A673 (cell line): ENCODE measurements at regions not wholly inside any gene's neighbourhood (a gene's known extent, or its start where the extent isn't known, plus 50 kb on each side); places are given as distances from the start of the nearest gene placed in this dataset.

Source experiments
- BruUV-seq: library from RNA; stranded (reverse); fragments of 400-500 nt; replicated peaks from 2 replicates; lab custom pipeline; 2021; lab: Mats Ljungman, UMichigan
- CTCF ChIA-PET: fragments of 300-600 bp; sonication (Branson Sonifier 250); formaldehyde crosslinking; loops from one replicate; lab custom pipeline; 2022; ENCODE audit warnings: antibody characterized with exemption; lab: Charles Lee
- POLR2A ChIA-PET: fragments of 300-600 bp; sonication (Branson Sonifier 250); formaldehyde crosslinking; loops from one replicate; lab custom pipeline; 2022; ENCODE audit warnings: antibody characterized with exemption; ENCODE audit not compliant: low non-redundant PET; lab: Charles Lee
- DNase-seq: peaks from one replicate; pipeline ENCODE4 v3.0.0-alpha.2; 2015; ENCODE audit warnings: low spot score
- H3K27ac ChIP-seq: fragments of 200-600 bp; sonication (generic); 2 replicates; pipeline ENCODE4 v1.5.1; 2016; ENCODE audit warnings: mixed run types, low read depth, mild to moderate bottlenecking, mixed read lengths, antibody characterized with exemption, low read length; ENCODE audit not compliant: poor library complexity, severe bottlenecking
- H3K27me3 ChIP-seq: fragments of 200-600 bp; sonication (generic); replicated peaks from 2 replicates; pipeline ENCODE4 v1.6.1; 2017; ENCODE audit warnings: mixed run types, low read depth, mild to moderate bottlenecking, mixed read lengths, antibody characterized with exemption, low read length; ENCODE audit not compliant: insufficient read depth, poor library complexity
- H3K36me3 ChIP-seq: fragments of 200-600 bp; sonication (generic); 2 replicates; pipeline ENCODE4 v1.6.1; 2016; ENCODE audit warnings: mixed run types, mild to moderate bottlenecking, mixed read lengths, antibody characterized with exemption, low read length; ENCODE audit not compliant: insufficient read depth, poor library complexity, severe bottlenecking
- H3K4me1 ChIP-seq: fragments of 200-600 bp; sonication (generic); 2 replicates; pipeline ENCODE4 v1.6.1; 2017; ENCODE audit warnings: mixed run types, mild to moderate bottlenecking, mixed read lengths, antibody characterized with exemption, low read length; ENCODE audit not compliant: insufficient read depth, poor library complexity, severe bottlenecking
- H3K4me3 ChIP-seq: fragments of 200-600 bp; sonication (generic); 2 replicates; pipeline ENCODE4 v1.5.1; 2016; ENCODE audit warnings: low read depth, mixed run types, mild to moderate bottlenecking, mixed read lengths, low read length; ENCODE audit not compliant: poor library complexity, severe bottlenecking
- H3K9me3 ChIP-seq: fragments of 200-600 bp; sonication (generic); 2 replicates; pipeline ENCODE4 v1.6.1; 2016; ENCODE audit warnings: mixed run types, low read depth, mild to moderate bottlenecking, mixed read lengths, antibody characterized with exemption, low read length; ENCODE audit not compliant: poor library complexity, severe bottlenecking
- EZH2 ChIP-seq: fragments of 200-600 bp; sonication (generic); IDR thresholded peaks from 2 replicates; pipeline ENCODE4 v1.6.1; 2017; ENCODE audit warnings: borderline replicate concordance, low read depth, mild to moderate bottlenecking, mixed read lengths, antibody characterized with exemption, low read length; ENCODE audit not compliant: poor library complexity, severe bottlenecking
- intact Hi-C: fragments of 100-400 bp; cut with micrococcal nuclease; formaldehyde crosslinking; loops from one replicate; pipeline ENCODE4 v1.10.0; 2022; ENCODE audit not compliant: unreplicated experiment
- TF ChIP-seq, protein P1 (sequence below): fragments of 300-800, 200-600 bp; sonication (generic); conservative IDR thresholded peaks from 2 replicates; pipeline ENCODE4 v1.5.1; 2017; ENCODE audit warnings: low read depth, mild to moderate bottlenecking, antibody characterized with exemption, low read length, moderate library complexity, mixed read lengths

DNA sequence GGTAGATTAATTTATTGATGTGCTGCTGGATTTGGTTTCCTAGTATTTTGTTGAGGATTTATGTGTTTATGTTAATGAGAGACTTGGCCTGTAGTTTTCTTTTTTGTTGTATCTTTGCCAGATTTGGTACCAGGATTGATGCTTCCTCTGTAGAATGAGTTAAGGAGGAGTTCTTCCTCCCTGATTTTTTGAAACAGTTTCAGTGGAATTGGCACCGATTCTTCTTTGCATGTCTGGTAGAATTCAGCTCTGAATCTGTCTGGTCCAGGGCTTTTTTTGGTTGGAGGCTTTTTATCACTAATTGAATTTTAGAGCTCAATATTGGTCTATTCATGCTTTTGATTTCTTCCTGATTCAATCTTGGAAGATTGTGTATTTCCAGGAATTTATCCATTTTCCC is 174.0 kb upstream of the NDST4 start:
- TF ChIP-seq, protein P1, sequence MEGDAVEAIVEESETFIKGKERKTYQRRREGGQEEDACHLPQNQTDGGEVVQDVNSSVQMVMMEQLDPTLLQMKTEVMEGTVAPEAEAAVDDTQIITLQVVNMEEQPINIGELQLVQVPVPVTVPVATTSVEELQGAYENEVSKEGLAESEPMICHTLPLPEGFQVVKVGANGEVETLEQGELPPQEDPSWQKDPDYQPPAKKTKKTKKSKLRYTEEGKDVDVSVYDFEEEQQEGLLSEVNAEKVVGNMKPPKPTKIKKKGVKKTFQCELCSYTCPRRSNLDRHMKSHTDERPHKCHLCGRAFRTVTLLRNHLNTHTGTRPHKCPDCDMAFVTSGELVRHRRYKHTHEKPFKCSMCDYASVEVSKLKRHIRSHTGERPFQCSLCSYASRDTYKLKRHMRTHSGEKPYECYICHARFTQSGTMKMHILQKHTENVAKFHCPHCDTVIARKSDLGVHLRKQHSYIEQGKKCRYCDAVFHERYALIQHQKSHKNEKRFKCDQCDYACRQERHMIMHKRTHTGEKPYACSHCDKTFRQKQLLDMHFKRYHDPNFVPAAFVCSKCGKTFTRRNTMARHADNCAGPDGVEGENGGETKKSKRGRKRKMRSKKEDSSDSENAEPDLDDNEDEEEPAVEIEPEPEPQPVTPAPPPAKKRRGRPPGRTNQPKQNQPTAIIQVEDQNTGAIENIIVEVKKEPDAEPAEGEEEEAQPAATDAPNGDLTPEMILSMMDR, result no peak
- no peak for TF ChIP-seq EZH2
- CTCF ChIA-PET, result no interaction called here

DNA sequence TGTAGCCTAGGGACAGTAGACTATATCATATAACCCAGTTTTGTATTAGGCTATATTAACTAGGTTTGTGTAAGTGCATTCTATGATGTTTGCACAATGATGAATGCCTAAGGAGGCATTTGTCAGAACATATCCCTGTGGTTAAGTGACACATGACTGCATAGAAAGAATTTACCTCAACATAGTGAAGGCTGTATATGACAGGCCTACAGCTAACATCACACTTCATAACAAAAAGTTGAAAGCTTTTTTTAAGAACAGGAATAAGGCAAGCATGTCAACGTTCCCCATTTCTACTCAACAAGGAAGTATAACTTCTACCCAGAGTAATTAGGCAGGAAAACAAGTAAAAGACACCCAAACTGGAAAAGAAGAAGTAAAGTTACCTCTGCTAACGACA is 165.9 kb upstream of the NDST4 start:
- POLR2A ChIA-PET, result no interaction called here
- BruUV-seq, result no TSS peak
- intact Hi-C loops, result no loop called here
- CTCF ChIA-PET, result no interaction called here
- no peak for DNase-seq
- H3K4me3 ChIP-seq, result no peak overlapping the region
- peaks cover 18% of the 10 kb centered on the region for H3K4me1 ChIP-seq
- H3K27ac ChIP-seq, result no peak overlapping the region
- no peaks in the 10 kb centered on the region for H3K27me3 ChIP-seq
- no peaks in the 10 kb centered on the region for H3K9me3 ChIP-seq
- no peaks in the 10 kb centered on the region for H3K36me3 ChIP-seq
- TF ChIP-seq, protein P1, result no peak
- no peak for TF ChIP-seq EZH2

More for the DNA sequence above, 174.0 kb upstream of the NDST4 start:
- H3K9me3 ChIP-seq, result no peaks in the 10 kb centered on the region
- BruUV-seq, result no TSS peak
- no peaks in the 10 kb centered on the region for H3K27me3 ChIP-seq
- POLR2A ChIA-PET, result no interaction called here
- H3K36me3 ChIP-seq, result no peaks in the 10 kb centered on the region
- H3K4me3 ChIP-seq, result no peak overlapping the region
- intact Hi-C loops, result no loop called here
- no peaks in the 10 kb centered on the region for H3K4me1 ChIP-seq
- DNase-seq, result no peak
- H3K27ac ChIP-seq, result no peak overlapping the region

DNA sequence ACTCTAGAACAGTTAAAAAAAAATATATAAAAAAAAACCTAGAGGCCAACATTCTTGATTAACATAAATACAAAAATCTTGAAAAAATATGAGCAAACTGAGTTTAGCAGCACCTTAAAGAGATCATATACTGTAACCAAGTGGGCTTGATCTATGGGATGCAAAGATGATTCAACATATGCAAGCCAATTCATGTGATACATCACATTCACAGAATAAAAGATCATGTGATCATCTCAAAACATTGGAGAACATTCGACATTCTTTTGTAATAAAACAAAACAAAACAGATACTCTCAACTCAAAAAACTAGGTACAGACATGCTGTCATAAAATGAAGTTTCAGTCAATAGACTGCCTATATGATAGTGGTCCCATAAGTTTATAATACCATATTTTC is 165.4 kb upstream of the NDST4 start:
- ChIA-PET CTCF (no interaction called here), POLR2A (no interaction called here)
- TF ChIP-seq, protein P1, result no peak
- TF ChIP-seq EZH2, result no peak
- Histone ChIP-seq H3K36me3 (no peaks in the 10 kb centered on the region), H3K27me3 (no peaks in the 10 kb centered on the region), H3K4me3 (no peak overlapping the region), H3K4me1 (peaks cover 18% of the 10 kb centered on the region), H3K27ac (no peak overlapping the region), H3K9me3 (no peaks in the 10 kb centered on the region)
- BruUV-seq, result no TSS peak
- intact Hi-C loops, result no loop called here
- no peak for DNase-seq
